CD4-positive, CD25-positive, alpha-beta regulatory T cell (primary cell): ENCODE measurements at regions not wholly inside any gene's neighbourhood (a gene's known extent, or its start where the extent isn't known, plus 50 kb on each side); places are given as distances from the start of the nearest gene placed in this dataset.
"Not testable (repeated sequence)": the region's sequence is repeated elsewhere in the genome, so short reads cannot be mapped to it uniquely, and the experiment has no call there.

Experiments used
- ATAC-seq, 2 donors: fragments of 150-1000 bp; cut with Tn5 transposase; one replicate each; pipeline ENCODE4 v1.10.0; 2021; ENCODE audit warnings: low read depth in 2 of 2, moderate number of reproducible peaks in 2 of 2, moderate library complexity in 1 of 2
- DNase-seq, 3 donors: peaks; one replicate each; pipeline versions ENCODE4 v3.0.0 to v3.0.0-alpha.2; 2012 to 2022; ENCODE audit warnings: mixed read lengths in 1 of 3
- H3K27ac ChIP-seq: one replicate; pipeline ENCODE4 v1.7.0; 2013; ENCODE audit warnings: mild to moderate bottlenecking, low read length; ENCODE audit not compliant: insufficient read depth, poor library complexity, severe bottlenecking
- H3K27me3 ChIP-seq: one replicate; pipeline ENCODE4 v1.7.0; 2013; ENCODE audit warnings: low read length; ENCODE audit not compliant: control insufficient read depth, insufficient read depth
- H3K36me3 ChIP-seq: one replicate; pipeline ENCODE4 v1.7.0; 2013; ENCODE audit warnings: mild to moderate bottlenecking, low read length, moderate library complexity; ENCODE audit not compliant: control insufficient read depth, insufficient read depth
- H3K4me1 ChIP-seq: 2 replicates; pipeline ENCODE4 v1.7.0; 2013; ENCODE audit warnings: mild to moderate bottlenecking, low read length; ENCODE audit not compliant: insufficient read depth, control insufficient read depth, poor library complexity, severe bottlenecking
- H3K4me3 ChIP-seq: one replicate; pipeline ENCODE4 v1.7.0; 2013; ENCODE audit warnings: low read depth, mild to moderate bottlenecking, low read length, moderate library complexity
- H3K9me3 ChIP-seq, 2 experiments: 1 replicate in 1 of 2; 2 replicates in 1 of 2; pipeline ENCODE4 v1.7.0; 2013; ENCODE audit warnings: low read length in 2 of 2, mild to moderate bottlenecking in 1 of 2, moderate library complexity in 1 of 2; ENCODE audit not compliant: control insufficient read depth in 2 of 2
- H3K27ac Mint-ChIP-seq, 3 donors: one replicate each; pipeline ENCODE4 v1.8.0; 2020 to 2022; ENCODE audit warnings: mild to moderate bottlenecking in 3 of 3, mixed read lengths in 3 of 3, moderate library complexity in 2 of 3
- H3K27me3 Mint-ChIP-seq: one replicate; pipeline ENCODE4 v1.8.0; 2022; ENCODE audit warnings: mild to moderate bottlenecking, mixed read lengths
- H3K36me3 Mint-ChIP-seq: one replicate; pipeline ENCODE4 v1.8.0; 2020; ENCODE audit warnings: mixed read lengths
- H3K4me1 Mint-ChIP-seq, 4 donors: one replicate each; pipeline ENCODE4 v1.8.0; 2020 to 2022; ENCODE audit warnings: mixed read lengths in 4 of 4, mild to moderate bottlenecking in 1 of 4
- H3K4me3 Mint-ChIP-seq, 4 donors: one replicate each; pipeline ENCODE4 v1.8.0; 2020 to 2022; ENCODE audit warnings: mild to moderate bottlenecking in 4 of 4, mixed read lengths in 4 of 4, moderate library complexity in 3 of 4
- H3K9me3 Mint-ChIP-seq, 7 donors: one replicate each; pipeline ENCODE4 v1.8.0; 2020 to 2022; ENCODE audit warnings: mixed read lengths in 7 of 7, mild to moderate bottlenecking in 3 of 7, moderate library complexity in 2 of 7

DNA sequence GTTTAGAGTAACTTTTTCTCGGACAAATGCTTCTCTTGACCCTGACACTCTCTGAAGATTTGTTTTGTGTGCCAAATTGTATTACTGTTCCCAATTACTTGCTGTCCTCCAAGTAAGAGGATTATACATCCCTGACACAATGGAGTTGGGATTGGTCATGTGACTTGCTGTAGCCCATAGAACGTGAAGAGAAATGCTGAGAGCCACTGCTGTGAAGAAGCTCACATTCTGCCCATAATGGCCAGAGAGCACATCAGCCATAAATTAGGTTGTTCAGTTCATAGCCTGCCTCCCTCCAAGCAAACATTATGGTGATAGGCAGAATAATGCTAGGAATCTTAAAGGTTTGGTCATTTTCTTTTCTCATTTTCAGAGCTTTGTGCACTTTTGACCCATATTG is 127.5 kb downstream of the SPATA31A6 start:
- H3K4me1 Mint-ChIP-seq, H3K27ac Mint-ChIP-seq, H3K4me3 Mint-ChIP-seq, H3K36me3 ChIP-seq, H3K9me3 ChIP-seq, ATAC-seq, H3K27me3 Mint-ChIP-seq, H3K4me3 ChIP-seq, H3K27me3 ChIP-seq, H3K9me3 Mint-ChIP-seq, DNase-seq, H3K36me3 Mint-ChIP-seq, H3K27ac ChIP-seq, H3K4me1 ChIP-seq: not testable (repeated sequence)

DNA sequence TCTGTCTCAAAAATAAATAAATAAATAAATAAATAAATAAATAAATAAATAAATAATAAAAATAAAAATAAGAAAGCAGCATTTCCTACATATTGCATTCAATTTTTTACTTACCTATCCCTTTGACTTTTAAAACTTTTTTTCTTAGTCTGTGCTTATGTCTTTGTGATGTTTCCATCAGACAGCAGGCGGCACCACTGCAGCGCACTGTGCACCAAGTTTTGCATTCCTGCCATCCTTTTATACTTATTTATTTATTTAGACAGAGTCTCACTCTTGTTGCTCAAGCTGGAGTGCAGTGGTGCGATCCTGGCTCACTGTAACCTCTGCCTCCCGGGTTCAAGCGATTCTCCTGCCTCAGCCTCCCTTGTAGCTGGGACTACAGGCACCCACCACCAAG is 132.6 kb downstream of the SPATA31A6 start:
- not testable (repeated sequence) for H3K4me1 Mint-ChIP-seq, H3K27ac ChIP-seq, H3K9me3 ChIP-seq, H3K27me3 ChIP-seq, DNase-seq, H3K27ac Mint-ChIP-seq, H3K9me3 Mint-ChIP-seq, H3K4me1 ChIP-seq, H3K4me3 ChIP-seq, H3K27me3 Mint-ChIP-seq, H3K4me3 Mint-ChIP-seq, H3K36me3 Mint-ChIP-seq, ATAC-seq, H3K36me3 ChIP-seq

- H3K9me3 Mint-ChIP-seq, H3K27me3 Mint-ChIP-seq, H3K36me3 Mint-ChIP-seq, H3K4me3 ChIP-seq, H3K27ac ChIP-seq, H3K36me3 ChIP-seq, H3K4me1 Mint-ChIP-seq, H3K4me1 ChIP-seq, ATAC-seq, H3K27ac Mint-ChIP-seq, DNase-seq, H3K27me3 ChIP-seq, H3K9me3 ChIP-seq, H3K4me3 Mint-ChIP-seq: not testable (repeated sequence)
These were observed 134.2 kb downstream of the SPATA31A6 start for GRCh38 chr9:42317677-42318076.

GRCh38 chr9:42323084-42323809 is 139.8 kb downstream of the SPATA31A6 start:
- ATAC-seq, H3K36me3 Mint-ChIP-seq, H3K27ac Mint-ChIP-seq, H3K36me3 ChIP-seq, H3K9me3 ChIP-seq, H3K9me3 Mint-ChIP-seq, H3K27ac ChIP-seq, H3K4me3 ChIP-seq, H3K27me3 Mint-ChIP-seq, H3K4me1 Mint-ChIP-seq, H3K4me3 Mint-ChIP-seq, DNase-seq, H3K27me3 ChIP-seq, H3K4me1 ChIP-seq: not testable (repeated sequence)

GRCh38 chr9:42325142-42325541 is 141.7 kb downstream of the SPATA31A6 start:
- H3K36me3 Mint-ChIP-seq, H3K27me3 Mint-ChIP-seq, H3K4me1 ChIP-seq, H3K9me3 Mint-ChIP-seq, H3K4me3 Mint-ChIP-seq, H3K4me3 ChIP-seq, H3K27me3 ChIP-seq, H3K27ac Mint-ChIP-seq, DNase-seq, H3K36me3 ChIP-seq, H3K9me3 ChIP-seq, H3K27ac ChIP-seq, ATAC-seq, H3K4me1 Mint-ChIP-seq: not testable (repeated sequence)

- ATAC-seq, H3K4me1 ChIP-seq, H3K27me3 Mint-ChIP-seq, H3K4me1 Mint-ChIP-seq, H3K4me3 ChIP-seq, H3K27ac Mint-ChIP-seq, H3K27ac ChIP-seq, H3K27me3 ChIP-seq, H3K9me3 ChIP-seq, H3K36me3 ChIP-seq, H3K4me3 Mint-ChIP-seq, DNase-seq, H3K9me3 Mint-ChIP-seq, H3K36me3 Mint-ChIP-seq: not testable (repeated sequence)
These were observed 142.1 kb downstream of the SPATA31A6 start for GRCh38 chr9:42325561-42325960.

- not testable (repeated sequence) for H3K36me3 Mint-ChIP-seq, DNase-seq, H3K9me3 ChIP-seq, H3K4me1 ChIP-seq, H3K27me3 ChIP-seq, H3K27ac Mint-ChIP-seq, H3K4me3 Mint-ChIP-seq, H3K9me3 Mint-ChIP-seq, H3K27ac ChIP-seq, H3K27me3 Mint-ChIP-seq, H3K36me3 ChIP-seq, H3K4me1 Mint-ChIP-seq, H3K4me3 ChIP-seq, ATAC-seq
These were observed 143.0 kb downstream of the SPATA31A6 start for GRCh38 chr9:42326482-42326881.

GRCh38 chr9:42335342-42335741 is 151.9 kb downstream of the SPATA31A6 start:
- H3K9me3 ChIP-seq, H3K4me1 Mint-ChIP-seq, DNase-seq, H3K4me1 ChIP-seq, H3K27ac ChIP-seq, H3K4me3 ChIP-seq, H3K4me3 Mint-ChIP-seq, ATAC-seq, H3K27me3 ChIP-seq, H3K27me3 Mint-ChIP-seq, H3K36me3 ChIP-seq, H3K9me3 Mint-ChIP-seq, H3K36me3 Mint-ChIP-seq, H3K27ac Mint-ChIP-seq: not testable (repeated sequence)
